ENCODE measurements at regions not wholly inside any gene's neighbourhood (a gene's known extent, or its start where the extent isn't known, plus 50 kb on each side); places are given as distances from the start of the nearest gene placed in this dataset.
A peak's percentile ranks its signal among the peaks of the same experiment; 100 is the strongest.

GRCh38 chr16:80063713-80064069, 463.2 kb upstream of the MAF start:
- H3K36me3 ChIP-seq (ENCODE audit: control insufficient read depth, insufficient read depth, low read length): no peaks in the 10 kb centered on the region
- H3K4me3 ChIP-seq (ENCODE audit: low read depth, low read length): no peak overlapping the region
- BruUV-seq (replicated peaks): no TSS peak
- Mint-ChIP-seq H3K4me3 (ENCODE audit: unreplicated experiment) (no peak overlapping the region), H3K9me3 (ENCODE audit: unreplicated experiment) (peaks cover 10% of the 10 kb centered on the region), H3K27me3 (ENCODE audit: insufficient read depth, unreplicated experiment) (no peaks in the 10 kb centered on the region), H3K36me3 (ENCODE audit: insufficient read depth, unreplicated experiment) (no peaks in the 10 kb centered on the region), H3K4me1 (ENCODE audit: low read depth, unreplicated experiment) (peaks cover 21% of the 10 kb centered on the region), H3K27ac (ENCODE audit: unreplicated experiment) (no peak overlapping the region)
- POLR2A ChIA-PET: no interaction called here
- no peak for DNase-seq
- no peak for TF ChIP-seq CTCF (IDR thresholded peaks at IDR 0.05; ENCODE audit: insufficient read depth in 1 of 2, low read depth in 1 of 2, low read length in 1 of 2, severe bottlenecking in 1 of 2, unreplicated experiment in 1 of 2)
- H3K4me1 ChIP-seq: peaks cover 15% of the 10 kb centered on the region
- H3K27me3 ChIP-seq (replicated peaks; ENCODE audit: control insufficient read depth, insufficient read depth, low read length): no peaks in the 10 kb centered on the region
- H3K9me3 ChIP-seq: no peaks in the 10 kb centered on the region
- intact Hi-C loops (cut with micrococcal nuclease; ENCODE audit: unreplicated experiment): no loop called here
- CTCF ChIA-PET: no interaction called here

- no TSS peak for BruUV-seq (replicated peaks)
- Histone ChIP-seq H3K36me3 (ENCODE audit: control insufficient read depth, insufficient read depth, low read length) (no peaks in the 10 kb centered on the region), H3K9me3 (no peaks in the 10 kb centered on the region), H3K4me1 (peaks cover 15% of the 10 kb centered on the region), H3K4me3 (ENCODE audit: low read depth, low read length) (no peak overlapping the region), H3K27me3 (replicated peaks; ENCODE audit: control insufficient read depth, insufficient read depth, low read length) (no peaks in the 10 kb centered on the region)
- Mint-ChIP-seq H3K36me3 (ENCODE audit: insufficient read depth, unreplicated experiment) (no peaks in the 10 kb centered on the region), H3K9me3 (ENCODE audit: unreplicated experiment) (peaks cover 10% of the 10 kb centered on the region), H3K4me1 (ENCODE audit: low read depth, unreplicated experiment) (peaks cover 21% of the 10 kb centered on the region), H3K27ac (ENCODE audit: unreplicated experiment) (no peak overlapping the region), H3K4me3 (ENCODE audit: unreplicated experiment) (no peak overlapping the region), H3K27me3 (ENCODE audit: insufficient read depth, unreplicated experiment) (no peaks in the 10 kb centered on the region)
- POLR2A ChIA-PET: no interaction called here
- no peak for TF ChIP-seq CTCF (IDR thresholded peaks at IDR 0.05; ENCODE audit: insufficient read depth in 1 of 2, low read depth in 1 of 2, low read length in 1 of 2, severe bottlenecking in 1 of 2, unreplicated experiment in 1 of 2)
- DNase-seq: peak in 1 of 2 experiments; percentile 43
- intact Hi-C loops (cut with micrococcal nuclease; ENCODE audit: unreplicated experiment): no loop called here
- CTCF ChIA-PET: no interaction called here
These were observed 462.6 kb upstream of the MAF start for GRCh38 chr16:80063031-80063712.

GRCh38 chr16:80062361-80063030, 462.0 kb upstream of the MAF start:
- H3K27ac Mint-ChIP-seq (ENCODE audit: unreplicated experiment): no peak overlapping the region
- H3K9me3 ChIP-seq: no peaks in the 10 kb centered on the region
- no peaks in the 10 kb centered on the region for H3K27me3 ChIP-seq (replicated peaks; ENCODE audit: control insufficient read depth, insufficient read depth, low read length)
- no peaks in the 10 kb centered on the region for H3K36me3 ChIP-seq (ENCODE audit: control insufficient read depth, insufficient read depth, low read length)
- H3K36me3 Mint-ChIP-seq (ENCODE audit: insufficient read depth, unreplicated experiment): no peaks in the 10 kb centered on the region
- peaks cover 10% of the 10 kb centered on the region for H3K9me3 Mint-ChIP-seq (ENCODE audit: unreplicated experiment)
- peaks cover 21% of the 10 kb centered on the region for H3K4me1 Mint-ChIP-seq (ENCODE audit: low read depth, unreplicated experiment)
- CTCF ChIA-PET: no interaction called here
- TF ChIP-seq CTCF (IDR thresholded peaks at IDR 0.05; ENCODE audit: insufficient read depth in 1 of 2, low read depth in 1 of 2, low read length in 1 of 2, severe bottlenecking in 1 of 2, unreplicated experiment in 1 of 2): no peak
- no peak for DNase-seq
- no peak overlapping the region for H3K4me3 Mint-ChIP-seq (ENCODE audit: unreplicated experiment)
- no peaks in the 10 kb centered on the region for H3K27me3 Mint-ChIP-seq (ENCODE audit: insufficient read depth, unreplicated experiment)
- POLR2A ChIA-PET: no interaction called here
- no TSS peak for BruUV-seq (replicated peaks)
- no peak overlapping the region for H3K4me3 ChIP-seq (ENCODE audit: low read depth, low read length)
- H3K4me1 ChIP-seq: peaks cover 15% of the 10 kb centered on the region
- intact Hi-C loops (cut with micrococcal nuclease; ENCODE audit: unreplicated experiment): no loop called here

Measured in Caco-2 (cell line).